ENCODE measurements at regions not wholly inside any gene's neighbourhood (a gene's known extent, or its start where the extent isn't known, plus 50 kb on each side); places are given as distances from the start of the nearest gene placed in this dataset.

- ChIA-PET POLR2A (no interaction called here), CTCF (no interaction called here)
- Histone ChIP-seq H3K4me2 (replicated peaks; ENCODE audit: low read depth, low read length, poor library complexity, severe bottlenecking) (no peak overlapping the region), H3K79me2 (ENCODE audit: control insufficient read depth, insufficient read depth, low read length) (no peaks in the 10 kb centered on the region), H3K9ac (ENCODE audit: low read length) (no peak overlapping the region), H3K36me3 (replicated peaks in 1 of 2; ENCODE audit: control extremely low read depth in 1 of 2, control insufficient read depth in 1 of 2, extremely low read depth in 1 of 2, insufficient read depth in 2 of 2, low read length in 1 of 2) (no peaks in the 10 kb centered on the region), H2AFZ (ENCODE audit: insufficient read depth, low read depth, low read length, poor library complexity, severe bottlenecking) (no peak overlapping the region), H3K27ac (ENCODE audit: low read length in 2 of 2) (no peak overlapping the region), H3K9me3 (ENCODE audit: control extremely low read depth in 1 of 3, control insufficient read depth in 2 of 3, insufficient read depth in 1 of 3, low read length in 2 of 3) (no peaks in the 10 kb centered on the region), H4K20me1 (ENCODE audit: control insufficient read depth, insufficient read depth, low read length, poor library complexity, severe bottlenecking) (no peaks in the 10 kb centered on the region), H3K27me3 (replicated peaks in 1 of 4; ENCODE audit: control extremely low read depth in 1 of 4, control insufficient read depth in 3 of 4, insufficient read depth in 4 of 4, low read length in 3 of 4) (no peaks in the 10 kb centered on the region), H3K4me3 (ENCODE audit: control extremely low read depth in 1 of 5, extremely low read depth in 1 of 5, insufficient read depth in 1 of 5, low read depth in 2 of 5, low read length in 4 of 5) (no peak overlapping the region), H3K4me1 (ENCODE audit: control insufficient read depth in 2 of 2, insufficient read depth in 2 of 2, low read length in 2 of 2) (no peaks in the 10 kb centered on the region)
- Mint-ChIP-seq H3K27ac (no peak overlapping the region), H3K4me3 (no peak overlapping the region), H3K27me3 (no peaks in the 10 kb centered on the region), H3K9me3 (ENCODE audit: insufficient read depth) (no peaks in the 10 kb centered on the region), H3K4me1 (no peaks in the 10 kb centered on the region)
- TF ChIP-seq EZH2 (IDR thresholded peaks at IDR 0.05; ENCODE audit: borderline replicate concordance, insufficient read depth, low read depth, low read length, poor library complexity, severe bottlenecking): no peak
- TF ChIP-seq CTCF (IDR thresholded peaks at IDR 0.05): no peak
- intact Hi-C loops (cut with micrococcal nuclease): no loop called here
- no peak for DNase-seq
- no CpG with 5 or more reads among the region's 1 CpG for WGBS (ENCODE audit: insufficient coverage)
- ATAC-seq (ENCODE audit: low read depth): no peak
These were observed 413.3 kb downstream of the MLLT3 start for GRCh38 chr9:20208961-20209371.

- Histone ChIP-seq H4K20me1 (ENCODE audit: control insufficient read depth, insufficient read depth, low read length, poor library complexity, severe bottlenecking) (no peaks in the 10 kb centered on the region), H3K9ac (ENCODE audit: low read length) (no peak overlapping the region), H3K79me2 (ENCODE audit: control insufficient read depth, insufficient read depth, low read length) (no peaks in the 10 kb centered on the region), H3K4me3 (ENCODE audit: control extremely low read depth in 1 of 5, extremely low read depth in 1 of 5, insufficient read depth in 1 of 5, low read depth in 2 of 5, low read length in 4 of 5) (no peak overlapping the region), H3K27ac (ENCODE audit: low read length in 2 of 2) (no peak overlapping the region), H3K4me1 (ENCODE audit: control insufficient read depth in 2 of 2, insufficient read depth in 2 of 2, low read length in 2 of 2) (no peaks in the 10 kb centered on the region), H3K4me2 (replicated peaks; ENCODE audit: low read depth, low read length, poor library complexity, severe bottlenecking) (no peak overlapping the region), H3K9me3 (ENCODE audit: control extremely low read depth in 1 of 3, control insufficient read depth in 2 of 3, insufficient read depth in 1 of 3, low read length in 2 of 3) (no peaks in the 10 kb centered on the region), H3K36me3 (replicated peaks in 1 of 2; ENCODE audit: control extremely low read depth in 1 of 2, control insufficient read depth in 1 of 2, extremely low read depth in 1 of 2, insufficient read depth in 2 of 2, low read length in 1 of 2) (no peaks in the 10 kb centered on the region), H3K27me3 (replicated peaks in 1 of 4; ENCODE audit: control extremely low read depth in 1 of 4, control insufficient read depth in 3 of 4, insufficient read depth in 4 of 4, low read length in 3 of 4) (no peaks in the 10 kb centered on the region), H2AFZ (ENCODE audit: insufficient read depth, low read depth, low read length, poor library complexity, severe bottlenecking) (no peak overlapping the region)
- Mint-ChIP-seq H3K27ac (no peak overlapping the region), H3K27me3 (peaks cover 3% of the 10 kb centered on the region), H3K4me1 (no peaks in the 10 kb centered on the region), H3K9me3 (ENCODE audit: insufficient read depth) (no peaks in the 10 kb centered on the region), H3K4me3 (no peak overlapping the region)
- TF ChIP-seq EZH2 (IDR thresholded peaks at IDR 0.05; ENCODE audit: borderline replicate concordance, insufficient read depth, low read depth, low read length, poor library complexity, severe bottlenecking): no peak
- TF ChIP-seq CTCF (IDR thresholded peaks at IDR 0.05): no peak
- WGBS (ENCODE audit: insufficient coverage): 96% methylated on average over 4 of the region's 5 CpGs
- intact Hi-C loops (cut with micrococcal nuclease): no loop called here
- ChIA-PET CTCF (no interaction called here), POLR2A (no interaction called here)
- ATAC-seq (ENCODE audit: low read depth) (no peak), DNase-seq (no peak)
These were observed 414.1 kb downstream of the MLLT3 start for GRCh38 chr9:20208226-20208625.

All from B cell (primary cell).